IMR-90 (cell line): ENCODE measurements at regions not wholly inside any gene's neighbourhood (a gene's known extent, or its start where the extent isn't known, plus 50 kb on each side); places are given as distances from the start of the nearest gene placed in this dataset.

Source experiments
- ATAC-seq: fragments of 200-7000 bp; cut with Tn5 transposase; 2 replicates; pipeline ENCODE4 v1.9.1; 2020; ENCODE audit warnings: low read depth, mild to moderate bottlenecking, moderate library complexity
- BruUV-seq: library from RNA; stranded (reverse); fragments of 400-500 nt; replicated peaks from 2 replicates; lab custom pipeline; 2021; lab: Mats Ljungman, UMichigan
- CTCF ChIA-PET: fragments of 300-600 bp; formaldehyde crosslinking; extraction: SDS; loops from one replicate; lab custom pipeline; 2021; ENCODE audit warnings: antibody characterized with exemption; lab: Yijun Ruan, JAX
- POLR2A ChIA-PET: fragments of 300-600 bp; sonication (Branson Sonifier 250); formaldehyde crosslinking; loops from one replicate; lab custom pipeline; 2022; ENCODE audit warnings: antibody characterized with exemption; ENCODE audit not compliant: unreplicated experiment; lab: Charles Lee
- DNase-seq: peaks from one replicate; pipeline ENCODE4 v3.0.0; 2013
- H2AFZ ChIP-seq: replicated peaks from 2 replicates; pipeline ENCODE3; 2013; ENCODE audit warnings: low read length, mild to moderate bottlenecking; ENCODE audit not compliant: poor library complexity
- H2AK5ac ChIP-seq: 2 replicates; pipeline ENCODE4 v1.6.1; 2013; ENCODE audit warnings: low read depth, low read length, inconsistent platforms
- H2AK9ac ChIP-seq: replicated peaks from 2 replicates; pipeline ENCODE3; 2013; ENCODE audit warnings: mild to moderate bottlenecking, low read depth, low read length, moderate library complexity; ENCODE audit not compliant: poor library complexity
- H2BK120ac ChIP-seq: 2 replicates; pipeline ENCODE4 v1.6.1; 2013; ENCODE audit warnings: low read depth, low read length, inconsistent platforms
- H2BK15ac ChIP-seq: 3 replicates; pipeline ENCODE4 v1.6.1; 2013; ENCODE audit warnings: low read depth, low read length, inconsistent platforms
- H2BK20ac ChIP-seq: 2 replicates; pipeline ENCODE4 v1.6.1; 2013; ENCODE audit warnings: low read depth, mild to moderate bottlenecking, inconsistent platforms, low read length, moderate library complexity
- H2BK5ac ChIP-seq: 2 replicates; pipeline ENCODE4 v1.6.1; 2013; ENCODE audit warnings: mild to moderate bottlenecking, low read depth, low read length, inconsistent platforms; ENCODE audit not compliant: poor library complexity, severe bottlenecking
- H3K14ac ChIP-seq: replicated peaks from 2 replicates; pipeline ENCODE4 v1.6.1; 2013; ENCODE audit warnings: low read depth, low read length, inconsistent platforms
- H3K18ac ChIP-seq: 2 replicates; pipeline ENCODE4 v1.6.1; 2013; ENCODE audit warnings: low read depth, low read length, control low read depth
- H3K23ac ChIP-seq: 2 replicates; pipeline ENCODE4 v1.6.1; 2013; ENCODE audit warnings: low read depth, low read length, inconsistent platforms
- H3K27ac ChIP-seq: 2 replicates; pipeline ENCODE4 v1.5.1; 2013; ENCODE audit warnings: mild to moderate bottlenecking, control low read depth, low read length; ENCODE audit not compliant: insufficient read depth
- H3K27me3 ChIP-seq: 2 replicates; pipeline ENCODE4 v1.6.1; 2013; ENCODE audit warnings: low read length; ENCODE audit not compliant: control insufficient read depth, insufficient read depth
- H3K36me3 ChIP-seq: 2 replicates; pipeline ENCODE4 v1.6.1; 2013; ENCODE audit warnings: low read length, mixed read lengths; ENCODE audit not compliant: control insufficient read depth, insufficient read depth
- H3K4ac ChIP-seq: 2 replicates; pipeline ENCODE4 v1.6.1; 2013; ENCODE audit warnings: low read depth, low read length, inconsistent platforms
- H3K4me1 ChIP-seq: 2 replicates; pipeline ENCODE4 v1.6.1; 2013; ENCODE audit warnings: low read length, mixed read lengths; ENCODE audit not compliant: control insufficient read depth, insufficient read depth
- H3K4me2 ChIP-seq: 2 replicates; pipeline ENCODE4 v1.6.1; 2013; ENCODE audit warnings: low read depth, mild to moderate bottlenecking, control low read depth, low read length, moderate library complexity
- H3K4me3 ChIP-seq: 2 replicates; pipeline ENCODE4 v1.5.1; 2013; ENCODE audit warnings: low read depth, mild to moderate bottlenecking, control low read depth, low read length, moderate library complexity; ENCODE audit not compliant: insufficient read depth
- H3K56ac ChIP-seq: 2 replicates; pipeline ENCODE4 v1.6.1; 2013; ENCODE audit warnings: low read length, inconsistent platforms; ENCODE audit not compliant: insufficient read depth; ENCODE audit errors: extremely low read depth
- H3K79me1 ChIP-seq, 2 experiments: 2 replicates each; pipeline ENCODE4 v1.6.1; 2013; ENCODE audit warnings: low read length in 2 of 2, inconsistent platforms in 1 of 2, low read depth in 1 of 2
- H3K9ac ChIP-seq: 2 replicates; pipeline ENCODE4 v1.6.1; 2013; ENCODE audit warnings: low read depth, low read length, control low read depth
- H3K9me1 ChIP-seq: 2 replicates; pipeline ENCODE4 v1.6.1; 2013; ENCODE audit warnings: low read length, inconsistent platforms; ENCODE audit not compliant: insufficient read depth
- H3K9me3 ChIP-seq: 2 replicates; pipeline ENCODE4 v1.6.1; 2013; ENCODE audit warnings: low read length; ENCODE audit not compliant: control insufficient read depth, insufficient read depth
- H4K20me1 ChIP-seq: 2 replicates; pipeline ENCODE4 v1.6.1; 2013; ENCODE audit warnings: low read length, inconsistent platforms; ENCODE audit not compliant: insufficient read depth
- H4K5ac ChIP-seq: 2 replicates; pipeline ENCODE4 v1.6.1; 2013; ENCODE audit warnings: mild to moderate bottlenecking, low read depth, low read length, control low read depth
- H4K8ac ChIP-seq, 2 experiments: 2 replicates each; pipeline ENCODE4 v1.6.1; 2013; ENCODE audit warnings: low read depth in 2 of 2, low read length in 2 of 2, control low read depth in 1 of 2, inconsistent platforms in 1 of 2
- H4K91ac ChIP-seq: 2 replicates; pipeline ENCODE4 v1.6.1; 2013; ENCODE audit warnings: low read depth, low read length, inconsistent platforms; ENCODE audit not compliant: insufficient read depth
- BHLHE40 ChIP-seq: fragments of 150-350 bp; IDR thresholded peaks from 2 replicates; pipeline ENCODE4 v1.6.1; 2016; ENCODE audit warnings: mild to moderate bottlenecking, low read depth, low read length
- CHD1 ChIP-seq: IDR thresholded peaks from 2 replicates; pipeline ENCODE4 v1.6.1; 2012; ENCODE audit warnings: low read depth, low read length, improper control_type of control experiment
- CTCF ChIP-seq: conservative IDR thresholded peaks from 2 replicates; pipeline ENCODE4 v1.5.1; 2012; ENCODE audit warnings: mild to moderate bottlenecking, low read depth, low read length, improper control_type of control experiment
- ELK1 ChIP-seq: fragments of 150-350 bp; IDR thresholded peaks from 2 replicates; pipeline ENCODE4 v1.6.1; 2016; ENCODE audit warnings: low read depth, mild to moderate bottlenecking, low read length, moderate library complexity, borderline replicate concordance
- FOS ChIP-seq: fragments of 150-350 bp; IDR thresholded peaks from 2 replicates; pipeline ENCODE4 v1.6.1; 2016; ENCODE audit warnings: low read depth, low read length
- MAZ ChIP-seq: IDR thresholded peaks from 2 replicates; pipeline ENCODE4 v1.6.1; 2012; ENCODE audit warnings: low read depth, mild to moderate bottlenecking, low read length, improper control_type of control experiment, moderate library complexity, borderline replicate concordance
- MXI1 ChIP-seq: IDR thresholded peaks from 2 replicates; pipeline ENCODE4 v1.6.1; 2012; ENCODE audit warnings: low read depth, mild to moderate bottlenecking, low read length, moderate library complexity, borderline replicate concordance
- RAD21 ChIP-seq: IDR thresholded peaks from 2 replicates; pipeline ENCODE4 v1.6.1; 2012; ENCODE audit warnings: low read length, improper control_type of control experiment
- RCOR1 ChIP-seq: IDR thresholded peaks from 2 replicates; pipeline ENCODE4 v1.6.1; 2012; ENCODE audit warnings: mild to moderate bottlenecking, low read length, improper control_type of control experiment; ENCODE audit not compliant: insufficient replicate concordance
- RFX5 ChIP-seq: IDR thresholded peaks from 2 replicates; pipeline ENCODE4 v1.8.0; 2012; ENCODE audit warnings: low read depth, mild to moderate bottlenecking, low read length, moderate library complexity
- SMC3 ChIP-seq: fragments of 150-350 bp; IDR thresholded peaks from 2 replicates; pipeline ENCODE4 v1.6.1; 2016; ENCODE audit warnings: low read depth, mild to moderate bottlenecking, antibody characterized with exemption, low read length, moderate library complexity
- USF2 ChIP-seq: fragments of 150-350 bp; IDR thresholded peaks from 2 replicates; pipeline ENCODE4 v1.6.1; 2017; ENCODE audit warnings: mild to moderate bottlenecking, antibody characterized with exemption, low read length, low read depth
- whole genome bisulfite sequencing, 2 experiments: methylation state at CpG; one replicate each; pipeline versions ENCODE4 v1.1.5 to v1.1.7; 2013; ENCODE audit warnings: missing lambda C conversion rate in 2 of 2; ENCODE audit not compliant: insufficient read length in 1 of 2; ENCODE audit errors: extremely low coverage in 2 of 2; 5-methylcytosine and 5-hydroxymethylcytosine counted together
- dilution Hi-C: fragments of 300-500 bp; cut with HindIII; formaldehyde crosslinking; loops from one replicate; pipeline ENCODE4 v1.14.3; 2018; ENCODE audit warnings: low sequenced_read_pairs; ENCODE audit not compliant: unreplicated experiment
- in situ Hi-C: fragments of 300-500 bp; cut with MboI; formaldehyde crosslinking; loops from 3 replicates; pipeline ENCODE4 v1.14.3; 2019; ENCODE audit warnings: low sequenced_read_pairs, inconsistent platforms, mixed read lengths
- intact Hi-C: fragments of 100-400 bp; cut with micrococcal nuclease; formaldehyde crosslinking; loops from 2 replicates; pipeline ENCODE4 v1.10.0; 2022

- dilution Hi-C loops: no loop called here
Measured at GRCh38 chr5:36820900-36821299, 55.7 kb upstream of the NIPBL start.

More at GRCh38 chr5:36820900-36821299, 55.7 kb upstream of the NIPBL start:
- Histone ChIP-seq H2BK15ac (no peak overlapping the region), H4K5ac (no peak overlapping the region), H3K79me1 (no peaks in the 10 kb centered on the region), H3K9me1 (no peaks in the 10 kb centered on the region), H3K14ac (no peak overlapping the region), H3K4ac (no peak overlapping the region), H2AK9ac (no peak overlapping the region), H3K4me1 (no peaks in the 10 kb centered on the region), H3K56ac (no peak overlapping the region), H3K18ac (no peak overlapping the region), H4K91ac (no peak overlapping the region), H3K27ac (no peak overlapping the region), H4K8ac (no peak overlapping the region), H3K36me3 (no peaks in the 10 kb centered on the region), H2BK5ac (no peak overlapping the region), H2BK120ac (no peak overlapping the region), H3K4me3 (no peak overlapping the region), H3K4me2 (no peak overlapping the region), H3K9me3 (no peaks in the 10 kb centered on the region), H3K27me3 (no peaks in the 10 kb centered on the region), H3K23ac (no peak overlapping the region), H2AK5ac (no peak overlapping the region), H2BK20ac (no peak overlapping the region), H2AFZ (no peak overlapping the region), H3K9ac (no peak overlapping the region), H4K20me1 (no peaks in the 10 kb centered on the region)
- TF ChIP-seq RCOR1: no peak
- no peak for TF ChIP-seq RAD21
- no peak for TF ChIP-seq ELK1
- TF ChIP-seq USF2: no peak
- no peak for TF ChIP-seq BHLHE40
- no peak for TF ChIP-seq FOS
- no peak for TF ChIP-seq MAZ
- TF ChIP-seq RFX5: no peak
- TF ChIP-seq CTCF: no peak
- no peak for TF ChIP-seq SMC3
- no peak for TF ChIP-seq MXI1
- no peak for TF ChIP-seq CHD1
- in situ Hi-C loops: no loop called here
- CTCF ChIA-PET: interaction anchor here (0.6 kb wide), 1 partner anchor 1456 kb away, joined by 3 read pairs; no protein-coding TSS in a partner anchor
- WGBS, 2 experiments: 100% methylated on average over 1 of the region's 6 CpGs; no CpG with 5 or more reads in 1 of the 2 experiments
- POLR2A ChIA-PET: no interaction called here
- ATAC-seq (no peak), DNase-seq (no peak)
- intact Hi-C loops: no loop called here
- BruUV-seq: no TSS peak
